Chondrocyte (in vitro differentiated cells): ENCODE measurements at regions not wholly inside any gene's neighbourhood (a gene's known extent, or its start where the extent isn't known, plus 50 kb on each side); places are given as distances from the start of the nearest gene placed in this dataset.

ENCODE experiments used
- DNase-seq: peaks from one replicate; pipeline ENCODE4 v3.0.0; 2021; ENCODE audit warnings: mixed read lengths, low spot score
- H3K27ac Mint-ChIP-seq: one replicate; pipeline ENCODE4 v1.8.0; 2021; ENCODE audit warnings: mild to moderate bottlenecking, moderate library complexity, mixed read lengths; ENCODE audit not compliant: unreplicated experiment
- H3K27me3 Mint-ChIP-seq: 2 replicates; pipeline ENCODE4 v1.8.0; 2021; ENCODE audit warnings: low read depth, mixed read lengths
- H3K36me3 Mint-ChIP-seq: 2 replicates; pipeline ENCODE4 v1.8.0; 2021; ENCODE audit warnings: low read depth, mixed read lengths
- H3K4me1 Mint-ChIP-seq: 2 replicates; pipeline ENCODE4 v1.8.0; 2021; ENCODE audit warnings: low read depth, mild to moderate bottlenecking, mixed read lengths
- H3K4me3 Mint-ChIP-seq: one replicate; pipeline ENCODE4 v1.8.0; 2021; ENCODE audit warnings: mild to moderate bottlenecking, moderate library complexity, mixed read lengths; ENCODE audit not compliant: unreplicated experiment
- H3K9me3 Mint-ChIP-seq: 2 replicates; pipeline ENCODE4 v1.8.0; 2021; ENCODE audit warnings: low read depth, mixed read lengths
- CTCF ChIP-seq: fragments of 200-600 bp; sonication (generic); IDR thresholded peaks from 2 replicates; pipeline ENCODE4 v1.5.0; 2021; ENCODE audit warnings: antibody characterized with exemption, mild to moderate bottlenecking, moderate library complexity

DNA sequence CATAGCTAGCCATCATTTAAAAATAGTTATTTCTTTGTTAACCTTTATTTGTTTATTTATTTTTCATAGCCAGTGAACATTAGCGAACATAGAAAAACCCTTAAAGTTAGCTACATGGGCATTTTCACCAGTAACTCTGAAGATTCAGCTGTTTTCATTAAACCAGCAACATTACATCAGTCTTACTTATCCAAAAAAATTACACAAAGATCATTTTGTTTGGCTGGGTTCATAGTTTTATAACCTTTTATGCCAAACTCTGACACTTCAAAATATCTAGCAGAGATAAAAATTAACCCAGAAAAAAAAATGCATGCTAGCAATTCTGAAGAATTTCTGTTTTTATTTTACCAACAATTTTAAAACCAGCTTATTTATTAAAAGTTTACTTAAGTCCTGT is 784.1 kb downstream of the PCDH18 start:
- no peak for DNase-seq
- Mint-ChIP-seq H3K9me3 (peaks cover 12% of the 10 kb centered on the region), H3K27ac (no peak overlapping the region), H3K36me3 (no peaks in the 10 kb centered on the region), H3K4me3 (no peak overlapping the region), H3K4me1 (no peaks in the 10 kb centered on the region), H3K27me3 (no peaks in the 10 kb centered on the region)
- TF ChIP-seq CTCF: no peak

- TF ChIP-seq CTCF: no peak
- Mint-ChIP-seq H3K36me3 (no peaks in the 10 kb centered on the region), H3K4me3 (no peak overlapping the region), H3K9me3 (peaks cover 6% of the 10 kb centered on the region), H3K4me1 (peaks cover 12% of the 10 kb centered on the region), H3K27ac (no peak overlapping the region), H3K27me3 (no peaks in the 10 kb centered on the region)
- DNase-seq: no peak
Observed at GRCh38 chr4:136743238-136743637, 789.1 kb downstream of the PCDH18 start.

DNA sequence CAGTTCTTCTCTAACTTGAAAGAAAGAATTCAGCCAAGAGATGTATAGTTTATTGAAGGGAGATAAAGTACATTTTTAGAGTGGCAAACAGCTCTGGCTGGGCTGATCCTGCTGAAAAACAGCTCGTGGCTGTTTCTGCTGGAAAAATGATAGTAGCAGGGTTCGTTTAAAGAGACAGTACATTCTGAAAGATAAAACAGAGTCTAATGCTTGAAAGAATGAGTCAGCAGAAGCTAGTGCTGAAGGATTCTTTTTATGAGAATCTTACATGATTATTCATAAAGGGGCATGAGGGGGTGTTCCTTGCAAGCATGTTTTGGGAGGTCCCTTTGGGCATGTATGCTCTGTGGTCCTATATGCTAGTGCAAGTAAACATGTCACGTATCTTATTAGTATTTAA is 790.0 kb downstream of the PCDH18 start:
- H3K4me3 Mint-ChIP-seq: no peak overlapping the region
- peaks cover 6% of the 10 kb centered on the region for H3K9me3 Mint-ChIP-seq
- H3K36me3 Mint-ChIP-seq: no peaks in the 10 kb centered on the region
- no peak overlapping the region for H3K27ac Mint-ChIP-seq
- no peak for TF ChIP-seq CTCF
- DNase-seq: no peak
- H3K27me3 Mint-ChIP-seq: no peaks in the 10 kb centered on the region
- peaks cover 12% of the 10 kb centered on the region for H3K4me1 Mint-ChIP-seq

DNA sequence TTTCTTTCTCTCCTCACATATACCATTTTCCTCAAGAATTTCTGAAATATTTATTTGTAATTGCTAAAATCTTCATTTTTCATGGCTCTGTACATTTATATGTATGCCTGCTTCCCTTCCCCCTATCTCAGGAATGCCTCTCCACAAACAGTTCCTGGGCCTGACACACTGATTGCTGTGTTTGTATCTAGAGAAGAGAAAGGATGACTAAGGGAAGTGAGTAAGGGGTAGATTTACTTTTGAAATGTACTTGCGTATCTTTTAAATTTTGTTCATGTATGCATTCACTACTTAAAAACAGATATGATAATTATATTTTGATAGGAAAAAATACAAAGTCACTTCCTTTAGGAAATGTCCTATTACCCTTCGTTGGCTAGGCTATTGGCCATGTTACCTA is 790.8 kb downstream of the PCDH18 start:
- no peaks in the 10 kb centered on the region for H3K36me3 Mint-ChIP-seq
- H3K27ac Mint-ChIP-seq: no peak overlapping the region
- TF ChIP-seq CTCF: no peak
- no peak for DNase-seq
- no peaks in the 10 kb centered on the region for H3K27me3 Mint-ChIP-seq
- H3K4me1 Mint-ChIP-seq: peaks cover 12% of the 10 kb centered on the region
- H3K4me3 Mint-ChIP-seq: no peak overlapping the region
- H3K9me3 Mint-ChIP-seq: peaks cover 6% of the 10 kb centered on the region

GRCh38 chr4:136740326-136740725 is 792.0 kb downstream of the PCDH18 start:
- Mint-ChIP-seq H3K36me3 (no peaks in the 10 kb centered on the region), H3K4me1 (peaks cover 12% of the 10 kb centered on the region), H3K27me3 (no peaks in the 10 kb centered on the region), H3K4me3 (no peak overlapping the region), H3K27ac (no peak overlapping the region), H3K9me3 (peaks cover 6% of the 10 kb centered on the region)
- no peak for TF ChIP-seq CTCF
- DNase-seq: no peak
